ENCODE measurements at regions not wholly inside any gene's neighbourhood (a gene's known extent, or its start where the extent isn't known, plus 50 kb on each side); places are given as distances from the start of the nearest gene placed in this dataset.
"Not testable (repeated sequence)": the region's sequence is repeated elsewhere in the genome, so short reads cannot be mapped to it uniquely, and the experiment has no call there.

GRCh38 chr11:13614918-13615317 lies 53.5 kb upstream of the FAR1 start:
- H3K4me2 ChIP-seq (ENCODE audit: low read depth, low read length); H2AK9ac ChIP-seq (replicated peaks; ENCODE audit: low read depth, low read length, poor library complexity); H3K27ac ChIP-seq (ENCODE audit: insufficient read depth, low read length); intact Hi-C loops (cut with micrococcal nuclease); ATAC-seq (ENCODE audit: low read depth); H3K23ac ChIP-seq (ENCODE audit: low read depth, low read length); H4K8ac ChIP-seq (ENCODE audit: low read depth in 2 of 2, low read length in 2 of 2); H4K20me1 ChIP-seq (ENCODE audit: insufficient read depth, low read length); H3K36me3 ChIP-seq (ENCODE audit: control insufficient read depth, insufficient read depth, low read length); H4K5ac ChIP-seq (ENCODE audit: low read depth, low read length); H3K18ac ChIP-seq (ENCODE audit: low read depth, low read length); H3K56ac ChIP-seq (ENCODE audit: extremely low read depth, insufficient read depth, low read length); POLR2A ChIA-PET (ENCODE audit: unreplicated experiment); CTCF ChIA-PET; H3K9me1 ChIP-seq (ENCODE audit: insufficient read depth, low read length); H2BK5ac ChIP-seq (ENCODE audit: low read depth, low read length, poor library complexity, severe bottlenecking); BruUV-seq (replicated peaks); H3K4me3 ChIP-seq (ENCODE audit: insufficient read depth, low read depth, low read length); H3K4me1 ChIP-seq (ENCODE audit: control insufficient read depth, insufficient read depth, low read length); H2AFZ ChIP-seq (replicated peaks; ENCODE audit: low read length, poor library complexity); dilution Hi-C loops (cut with HindIII; ENCODE audit: low sequenced_read_pairs, unreplicated experiment); H3K9ac ChIP-seq (ENCODE audit: low read depth, low read length); H3K14ac ChIP-seq (replicated peaks; ENCODE audit: low read depth, low read length); H3K9me3 ChIP-seq (ENCODE audit: control insufficient read depth, insufficient read depth, low read length); in situ Hi-C loops (cut with MboI; ENCODE audit: low sequenced_read_pairs); H3K4ac ChIP-seq (ENCODE audit: low read depth, low read length); H2BK15ac ChIP-seq (ENCODE audit: low read depth, low read length); H2AK5ac ChIP-seq (ENCODE audit: low read depth, low read length); H4K91ac ChIP-seq (ENCODE audit: insufficient read depth, low read depth, low read length); H3K27me3 ChIP-seq (ENCODE audit: control insufficient read depth, insufficient read depth, low read length); H2BK120ac ChIP-seq (ENCODE audit: low read depth, low read length); H2BK20ac ChIP-seq (ENCODE audit: low read depth, low read length); H3K79me1 ChIP-seq (ENCODE audit: low read depth in 1 of 2, low read length in 2 of 2); DNase-seq: not testable (repeated sequence)

Measured in IMR-90 (cell line).